ENCODE measurements at regions not wholly inside any gene's neighbourhood (a gene's known extent, or its start where the extent isn't known, plus 50 kb on each side); places are given as distances from the start of the nearest gene placed in this dataset.

GRCh38 chr14:44653641-44654040 lies 146.6 kb upstream of the FSCB start:
- no peak overlapping the region for H2AFZ ChIP-seq (ENCODE audit: low read depth)
- H3K9ac ChIP-seq = no peak overlapping the region
- no peaks in the 10 kb centered on the region for H3K4me1 ChIP-seq (ENCODE audit: low read depth, poor library complexity, severe bottlenecking)
- no peak overlapping the region for H3K27ac ChIP-seq
- H3K4me2 ChIP-seq = no peak overlapping the region
- no peaks in the 10 kb centered on the region for H3K79me2 ChIP-seq (ENCODE audit: insufficient read depth, low read depth)
- TF ChIP-seq CTCF (conservative IDR thresholded peaks at IDR 0.05; ENCODE audit: low read depth, low read length) = no peak
- H3K36me3 ChIP-seq (ENCODE audit: insufficient read depth) = no peaks in the 10 kb centered on the region
- no peak overlapping the region for H3K4me3 ChIP-seq (IDR thresholded peaks at IDR 0.05; ENCODE audit: insufficient read depth, low read depth, low read length)
- H3K27me3 ChIP-seq (ENCODE audit: insufficient read depth, low read depth) = no peaks in the 10 kb centered on the region
- no peaks in the 10 kb centered on the region for H4K20me1 ChIP-seq (ENCODE audit: insufficient read depth)

GRCh38 chr14:44652640-44653039 lies 145.6 kb upstream of the FSCB start:
- Histone ChIP-seq H3K4me2 (no peak overlapping the region), H3K79me2 (ENCODE audit: insufficient read depth, low read depth) (no peaks in the 10 kb centered on the region), H4K20me1 (ENCODE audit: insufficient read depth) (no peaks in the 10 kb centered on the region), H3K9ac (no peak overlapping the region), H3K36me3 (ENCODE audit: insufficient read depth) (no peaks in the 10 kb centered on the region), H3K4me3 (IDR thresholded peaks at IDR 0.05; ENCODE audit: insufficient read depth, low read depth, low read length) (no peak overlapping the region), H3K4me1 (ENCODE audit: low read depth, poor library complexity, severe bottlenecking) (no peaks in the 10 kb centered on the region), H3K27ac (no peak overlapping the region), H3K27me3 (ENCODE audit: insufficient read depth, low read depth) (no peaks in the 10 kb centered on the region), H2AFZ (ENCODE audit: low read depth) (no peak overlapping the region)
- no peak for TF ChIP-seq CTCF (conservative IDR thresholded peaks at IDR 0.05; ENCODE audit: low read depth, low read length)

DNA sequence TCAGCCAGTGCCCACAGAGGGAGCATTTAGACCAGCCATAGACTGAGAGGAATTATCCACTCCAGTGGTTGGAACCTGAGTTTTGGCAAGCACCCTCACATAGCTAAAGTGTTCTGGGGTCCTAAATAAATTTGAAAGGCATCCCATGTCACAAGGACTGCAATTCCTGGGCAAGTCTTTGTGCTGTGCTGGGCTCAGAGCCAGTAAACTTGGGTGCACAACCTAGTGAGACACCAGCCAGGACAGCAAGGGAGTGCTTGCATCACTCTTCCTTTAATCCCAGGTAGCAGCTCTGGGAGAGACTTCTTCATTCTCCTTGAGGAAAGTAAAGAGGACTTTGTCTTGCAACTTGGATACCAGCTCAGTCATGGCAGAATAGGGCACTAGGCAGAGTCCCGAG lies 142.0 kb upstream of the FSCB start:
- Histone ChIP-seq H2AFZ (ENCODE audit: low read depth) (no peak overlapping the region), H3K4me2 (no peak overlapping the region), H3K4me3 (IDR thresholded peaks at IDR 0.05; ENCODE audit: insufficient read depth, low read depth, low read length) (no peak overlapping the region), H3K36me3 (ENCODE audit: insufficient read depth) (no peaks in the 10 kb centered on the region), H3K79me2 (ENCODE audit: insufficient read depth, low read depth) (no peaks in the 10 kb centered on the region), H3K9ac (no peak overlapping the region), H3K4me1 (ENCODE audit: low read depth, poor library complexity, severe bottlenecking) (no peaks in the 10 kb centered on the region), H3K27me3 (ENCODE audit: insufficient read depth, low read depth) (no peaks in the 10 kb centered on the region), H4K20me1 (ENCODE audit: insufficient read depth) (no peaks in the 10 kb centered on the region), H3K27ac (no peak overlapping the region)
- no peak for TF ChIP-seq CTCF (conservative IDR thresholded peaks at IDR 0.05; ENCODE audit: low read depth, low read length)

DNA sequence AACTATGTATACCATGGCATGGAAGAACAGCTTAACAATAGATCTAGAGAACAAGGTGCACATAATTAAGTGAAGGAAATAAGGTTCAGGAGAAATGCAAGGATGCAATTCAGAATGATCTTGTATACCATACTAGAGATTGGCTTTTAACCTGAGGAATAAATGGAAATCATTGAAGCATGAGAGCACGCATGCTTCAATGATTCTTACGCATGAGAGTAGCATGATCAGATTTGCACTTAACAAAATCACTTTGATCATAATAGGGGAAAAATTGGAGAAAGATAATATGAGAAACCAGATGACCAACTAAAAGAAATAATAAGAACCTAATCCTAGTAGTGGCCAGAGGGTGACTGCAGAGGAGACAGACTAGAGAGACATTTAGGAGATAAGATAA lies 133.3 kb upstream of the FSCB start:
- H2AFZ ChIP-seq (ENCODE audit: low read depth) = no peak overlapping the region
- H3K27ac ChIP-seq = no peak overlapping the region
- no peaks in the 10 kb centered on the region for H4K20me1 ChIP-seq (ENCODE audit: insufficient read depth)
- TF ChIP-seq CTCF (conservative IDR thresholded peaks at IDR 0.05; ENCODE audit: low read depth, low read length) = no peak
- no peaks in the 10 kb centered on the region for H3K27me3 ChIP-seq (ENCODE audit: insufficient read depth, low read depth)
- no peak overlapping the region for H3K9ac ChIP-seq
- H3K4me2 ChIP-seq = no peak overlapping the region
- H3K79me2 ChIP-seq (ENCODE audit: insufficient read depth, low read depth) = no peaks in the 10 kb centered on the region
- no peak overlapping the region for H3K4me3 ChIP-seq (IDR thresholded peaks at IDR 0.05; ENCODE audit: insufficient read depth, low read depth, low read length)
- no peaks in the 10 kb centered on the region for H3K36me3 ChIP-seq (ENCODE audit: insufficient read depth)
- H3K4me1 ChIP-seq (ENCODE audit: low read depth, poor library complexity, severe bottlenecking) = no peaks in the 10 kb centered on the region
